Frontal cortex (tissue), 3 donors: ENCODE measurements at regions not wholly inside any gene's neighbourhood (a gene's known extent, or its start where the extent isn't known, plus 50 kb on each side); places are given as distances from the start of the nearest gene placed in this dataset.
"Not testable (repeated sequence)": the region's sequence is repeated elsewhere in the genome, so short reads cannot be mapped to it uniquely, and the experiment has no call there.

ENCODE experiments used
- DNase-seq, 2 donors: peaks; one replicate each; pipeline ENCODE4 v3.0.0; 2012; ENCODE audit warnings: low spot score in 2 of 2
- FAIRE-seq: peaks from 2 replicates; lab custom pipeline; 2012; peaks lifted over from hg19 to GRCh38; lab: Jason Lieb, UNC
- donor health status: control.
- donor health status: control.
- donor health status: control.

GRCh38 chr4:23429497-23429896 lies 460.4 kb downstream of the PPARGC1A start:
- FAIRE-seq: no peak
- DNase-seq: no peak

- no peak for FAIRE-seq
- DNase-seq: no peak
Observed at GRCh38 chr4:23425570-23425969, 464.3 kb downstream of the PPARGC1A start.

GRCh38 chr4:23423540-23423939 lies 466.3 kb downstream of the PPARGC1A start:
- no peak for DNase-seq
- FAIRE-seq: no peak

GRCh38 chr4:23422878-23423277 lies 467.0 kb downstream of the PPARGC1A start:
- DNase-seq: no peak

GRCh38 chr4:23413631-23414030 lies 476.2 kb downstream of the PPARGC1A start:
- no peak for DNase-seq

More at GRCh38 chr4:23422878-23423277, 467.0 kb downstream of the PPARGC1A start:
- no peak for FAIRE-seq

GRCh38 chr4:23412701-23413100 lies 477.1 kb downstream of the PPARGC1A start:
- FAIRE-seq (no peak), DNase-seq (no peak)

More at GRCh38 chr4:23413631-23414030, 476.2 kb downstream of the PPARGC1A start:
- no peak for FAIRE-seq

GRCh38 chr4:23408913-23409312 lies 480.9 kb downstream of the PPARGC1A start:
- not testable (repeated sequence) for DNase-seq, FAIRE-seq

- FAIRE-seq: no peak
- DNase-seq: no peak
Observed at GRCh38 chr4:23401572-23401971, 488.3 kb downstream of the PPARGC1A start.

- FAIRE-seq (no peak), DNase-seq (no peak)
Observed at GRCh38 chr4:23392860-23393458, 496.9 kb downstream of the PPARGC1A start.

GRCh38 chr4:23390246-23390645 lies 499.6 kb downstream of the PPARGC1A start:
- no peak for DNase-seq
- FAIRE-seq: no peak

GRCh38 chr4:23388699-23389395 lies 501.0 kb downstream of the PPARGC1A start:
- no peak for DNase-seq
- FAIRE-seq: no peak

GRCh38 chr4:23388255-23388654 lies 501.6 kb downstream of the PPARGC1A start:
- FAIRE-seq (no peak), DNase-seq (no peak)

GRCh38 chr4:23384741-23385140 lies 505.1 kb downstream of the PPARGC1A start:
- FAIRE-seq (no peak), DNase-seq (no peak)

GRCh38 chr4:23382879-23383278 lies 507.0 kb downstream of the PPARGC1A start:
- DNase-seq (no peak), FAIRE-seq (no peak)

- FAIRE-seq (no peak), DNase-seq (no peak)
Observed at GRCh38 chr4:23374259-23374658, 515.6 kb downstream of the PPARGC1A start.

GRCh38 chr4:23373261-23373660 lies 516.6 kb downstream of the PPARGC1A start:
- no peak for DNase-seq
- no peak for FAIRE-seq

- DNase-seq: no peak
- no peak for FAIRE-seq
Observed at GRCh38 chr4:23371533-23371932, 518.3 kb downstream of the PPARGC1A start.

- FAIRE-seq (no peak), DNase-seq (no peak)
Observed at GRCh38 chr4:23369331-23369730, 520.5 kb downstream of the PPARGC1A start.

- DNase-seq: no peak
- no peak for FAIRE-seq
Observed at GRCh38 chr4:23368081-23368697, 521.7 kb downstream of the PPARGC1A start.

- no peak for FAIRE-seq
- no peak for DNase-seq
Observed at GRCh38 chr4:23366557-23366906, 523.3 kb downstream of the PPARGC1A start.

- DNase-seq: no peak
Observed at GRCh38 chr4:23365871-23366556, 523.8 kb downstream of the PPARGC1A start.

More at GRCh38 chr4:23365871-23366556, 523.8 kb downstream of the PPARGC1A start:
- no peak for FAIRE-seq
